CD4-positive, alpha-beta T cell treated with Interleukin-4 for 1 hour (primary cell): ENCODE measurements at regions not wholly inside any gene's neighbourhood (a gene's known extent, or its start where the extent isn't known, plus 50 kb on each side); places are given as distances from the start of the nearest gene placed in this dataset.

Experiments used
- DNase-seq, 2 donors: peaks; one replicate each; pipeline ENCODE4 v3.0.0-alpha.2; 2020 to 2022

GRCh38 chr7:46654546-46655443, 733.7 kb upstream of the IGFBP3 start:
- no peak for DNase-seq

GRCh38 chr7:46653848-46654247, 732.8 kb upstream of the IGFBP3 start:
- DNase-seq: no peak

DNA sequence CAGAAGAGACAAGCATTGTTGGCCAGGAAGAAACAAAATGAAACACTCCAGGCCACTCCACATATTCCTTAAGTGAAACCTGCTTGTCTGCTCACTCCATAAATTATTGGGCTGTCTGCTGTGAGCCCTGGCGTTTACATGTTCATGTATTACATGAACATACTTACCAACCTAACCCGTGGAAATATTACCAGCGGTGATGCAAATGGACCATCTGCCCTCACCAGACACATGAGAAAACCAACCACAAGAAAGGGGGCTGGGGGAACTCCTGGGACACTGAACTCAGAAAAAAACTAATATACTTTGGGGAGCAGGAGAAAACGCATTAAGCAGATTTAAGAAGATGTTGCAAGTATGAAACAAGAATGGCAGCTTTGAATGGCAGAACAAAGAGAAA, 731.2 kb upstream of the IGFBP3 start:
- no peak for DNase-seq

GRCh38 chr7:46651561-46652088, 730.6 kb upstream of the IGFBP3 start:
- no peak for DNase-seq

DNA sequence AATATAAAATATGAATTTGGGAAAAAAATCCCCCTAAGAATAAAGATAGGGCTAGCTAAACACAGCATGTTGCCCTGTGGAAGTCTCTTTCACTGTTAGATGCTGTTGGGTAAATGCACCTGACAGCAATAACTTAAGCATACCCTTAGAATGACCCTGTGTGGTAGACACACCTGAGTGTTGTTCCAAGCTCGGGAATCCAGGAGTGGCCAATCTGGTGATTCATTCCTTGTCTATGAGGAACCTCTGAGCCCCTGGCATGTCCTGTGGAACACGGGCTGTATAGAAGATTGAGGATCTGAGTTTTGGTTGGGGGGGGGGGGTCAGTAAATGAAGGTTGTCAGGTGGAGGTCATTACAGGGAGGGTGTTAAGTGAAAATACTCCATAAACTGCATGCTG, 730.0 kb upstream of the IGFBP3 start:
- no peak for DNase-seq

DNA sequence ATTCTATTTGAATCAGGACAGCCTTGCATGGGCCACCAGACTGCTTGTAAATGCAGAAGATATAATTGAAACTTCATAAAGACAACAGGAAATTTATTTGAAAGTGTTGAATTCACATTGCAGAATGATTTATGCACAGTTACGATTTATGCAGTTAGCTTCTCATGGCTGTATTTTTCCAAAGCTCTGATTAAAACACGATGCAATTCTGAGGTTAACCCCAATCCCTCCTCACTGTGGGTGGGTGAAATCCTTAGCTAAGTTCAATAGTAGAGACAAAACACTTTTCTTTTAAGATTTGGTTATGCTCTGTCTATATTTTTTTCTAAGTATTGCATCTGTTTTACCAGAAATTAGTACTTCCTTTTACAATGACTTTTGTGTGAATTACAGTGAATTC, 728.8 kb upstream of the IGFBP3 start:
- DNase-seq: no peak

GRCh38 chr7:46637793-46638735, 717.0 kb upstream of the IGFBP3 start:
- DNase-seq: no peak

DNA sequence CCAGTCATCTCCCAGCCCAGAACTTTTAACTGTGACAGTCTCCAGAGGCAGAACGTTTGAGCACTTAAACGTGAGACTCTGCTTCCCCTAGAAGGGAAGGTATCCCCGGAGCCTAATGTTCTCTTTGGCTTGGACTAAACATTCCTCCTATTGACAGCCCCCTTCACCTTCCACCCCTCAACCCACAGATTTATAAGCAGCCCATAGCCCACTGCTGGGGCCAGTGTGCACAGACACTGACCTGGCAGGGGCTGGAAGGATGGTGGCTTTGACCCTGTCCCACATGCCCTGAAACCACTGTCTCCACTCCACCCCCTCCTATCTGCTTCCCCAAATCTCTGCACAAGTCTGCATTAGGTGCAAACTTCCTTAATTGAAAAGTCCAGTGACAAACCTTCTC, 715.0 kb upstream of the IGFBP3 start:
- no peak for DNase-seq

GRCh38 chr7:46633630-46634240, 712.7 kb upstream of the IGFBP3 start:
- no peak for DNase-seq

GRCh38 chr7:46633200-46633599, 712.1 kb upstream of the IGFBP3 start:
- no peak for DNase-seq

DNA sequence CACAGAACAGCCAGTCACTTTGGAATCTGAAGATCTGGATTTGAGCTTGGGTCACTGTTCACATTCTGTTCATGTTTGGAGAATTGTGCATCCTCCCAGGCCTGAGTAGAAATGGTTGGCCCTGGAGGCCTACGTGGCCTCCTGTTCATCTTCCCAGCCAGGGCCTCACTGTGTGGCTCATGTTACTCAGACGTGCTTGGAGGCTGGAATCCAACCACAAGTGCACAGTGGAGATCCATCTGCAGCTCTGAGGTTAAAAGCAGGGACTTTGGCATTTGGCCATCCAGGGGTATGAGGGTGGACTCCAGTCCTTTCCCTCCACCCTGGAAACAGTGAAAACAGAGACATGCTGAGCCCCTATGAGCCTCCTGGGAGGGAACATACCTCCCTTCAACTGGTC, 709.0 kb upstream of the IGFBP3 start:
- DNase-seq: no peak

GRCh38 chr7:46628389-46628788, 707.3 kb upstream of the IGFBP3 start:
- no peak for DNase-seq

DNA sequence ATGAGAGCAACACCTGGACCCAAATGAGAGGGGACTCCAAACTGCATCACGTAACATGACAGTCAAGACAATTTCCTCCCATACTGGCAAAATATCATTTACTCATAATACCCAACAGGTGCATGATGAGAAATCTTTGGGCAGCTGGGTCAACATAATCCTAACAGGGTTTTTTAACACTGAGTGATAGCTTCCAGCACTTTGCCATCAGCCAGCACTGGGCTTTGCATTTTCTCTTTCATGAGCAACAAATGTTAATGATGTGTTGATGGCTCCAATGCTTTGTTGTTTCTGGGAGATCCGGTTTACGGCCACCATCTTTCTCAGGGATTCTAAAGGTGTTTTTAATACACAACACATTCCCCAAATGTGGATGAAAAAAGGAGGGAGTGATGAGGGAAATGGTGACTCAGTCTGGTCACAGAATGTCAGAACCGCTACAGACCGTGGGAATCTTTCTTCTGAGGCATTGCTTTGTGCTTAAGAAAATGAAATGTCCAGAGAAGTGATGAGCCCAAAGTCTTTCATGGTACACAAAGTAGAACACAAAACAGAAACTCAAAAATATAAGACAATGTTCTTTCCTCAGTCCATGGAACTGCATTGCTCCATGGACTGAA, 705.7 kb upstream of the IGFBP3 start:
- no peak for DNase-seq

- DNase-seq: no peak
Observed at GRCh38 chr7:46626261-46626660, 705.2 kb upstream of the IGFBP3 start.

DNA sequence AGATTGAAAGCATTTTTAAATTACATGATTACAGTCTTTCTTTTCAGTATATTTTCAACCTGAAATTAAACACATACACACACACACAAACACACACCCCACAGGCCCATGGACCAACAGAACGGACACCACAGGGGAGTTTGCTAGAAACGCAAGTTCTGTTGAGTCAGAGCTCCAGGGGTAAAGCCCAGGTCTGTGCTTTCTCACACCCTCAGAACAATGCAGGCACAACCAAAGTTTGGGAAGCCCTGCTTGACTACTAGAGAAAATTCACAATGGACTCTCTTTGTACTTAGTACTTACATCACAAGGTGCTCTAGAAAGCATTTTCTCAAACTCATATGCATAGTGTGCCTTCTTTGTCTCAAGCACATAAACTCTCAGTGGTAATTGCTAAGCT, 704.0 kb upstream of the IGFBP3 start:
- DNase-seq: no peak

DNA sequence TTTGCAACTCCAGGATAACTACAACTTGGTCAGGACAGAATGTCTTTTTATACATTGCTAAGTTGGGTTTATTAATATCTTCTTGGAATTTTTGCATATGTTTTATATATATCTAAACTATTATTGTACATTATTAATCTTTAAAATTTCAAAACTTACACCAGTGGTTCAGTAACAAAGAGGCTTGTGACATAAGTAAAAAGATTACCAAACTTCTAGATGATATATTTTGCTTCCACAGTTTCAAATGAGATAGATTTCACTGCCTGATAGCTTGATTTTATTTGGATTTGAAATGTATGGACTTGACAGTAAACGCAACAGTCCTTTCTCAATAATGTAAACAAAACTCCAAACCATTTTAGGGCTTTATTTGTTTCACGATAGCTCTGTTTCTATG, 701.2 kb upstream of the IGFBP3 start:
- no peak for DNase-seq

DNA sequence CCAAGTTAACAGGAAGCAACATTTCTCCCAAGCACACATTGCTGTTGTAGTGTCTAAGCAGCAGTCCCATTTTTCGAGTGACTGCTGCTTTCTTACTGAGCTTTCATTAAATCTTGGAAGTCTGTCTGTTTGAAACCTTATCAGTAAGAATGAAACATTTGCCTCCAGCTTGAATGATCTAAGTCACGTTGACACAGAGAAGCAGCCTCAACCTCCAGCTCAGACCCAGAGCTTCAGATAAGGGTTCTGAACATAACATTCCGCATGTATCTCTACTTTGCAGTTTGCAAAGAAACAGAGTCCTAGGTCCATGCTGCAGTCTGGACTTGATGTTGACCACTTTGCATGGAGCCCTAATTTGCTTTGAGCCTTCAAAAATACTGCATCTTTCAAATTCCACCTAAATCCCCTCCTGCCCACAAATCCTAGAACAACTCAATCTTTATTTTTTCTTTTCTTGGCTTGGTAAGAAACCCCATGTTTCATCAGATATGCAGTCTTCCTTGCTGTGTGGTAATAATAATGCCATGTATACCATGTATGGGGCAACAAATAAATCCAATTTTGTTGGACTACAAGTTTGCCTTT, 698.7 kb upstream of the IGFBP3 start:
- no peak for DNase-seq

DNA sequence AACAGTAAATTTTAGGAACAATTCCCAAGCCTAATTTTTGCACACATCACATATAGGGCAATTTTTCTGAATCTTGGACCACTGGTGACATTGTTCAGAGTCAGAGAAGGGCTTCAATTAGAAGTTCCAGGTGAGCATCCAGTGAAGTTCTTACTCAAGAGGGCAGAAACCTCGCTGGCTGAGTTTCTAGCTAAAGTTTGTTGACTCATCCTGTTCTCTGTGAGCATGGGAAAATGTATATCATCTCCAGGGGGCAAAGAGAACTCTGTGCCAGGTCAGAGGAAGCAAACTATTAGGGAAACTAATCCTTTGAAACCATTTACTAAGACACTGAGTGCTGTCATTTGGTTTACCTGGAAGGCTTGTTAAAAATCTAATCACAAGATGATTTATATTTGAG, 695.6 kb upstream of the IGFBP3 start:
- no peak for DNase-seq

- DNase-seq: no peak
Observed at GRCh38 chr7:46613551-46613950, 692.5 kb upstream of the IGFBP3 start.

GRCh38 chr7:46613116-46613515, 692.0 kb upstream of the IGFBP3 start:
- no peak for DNase-seq

DNA sequence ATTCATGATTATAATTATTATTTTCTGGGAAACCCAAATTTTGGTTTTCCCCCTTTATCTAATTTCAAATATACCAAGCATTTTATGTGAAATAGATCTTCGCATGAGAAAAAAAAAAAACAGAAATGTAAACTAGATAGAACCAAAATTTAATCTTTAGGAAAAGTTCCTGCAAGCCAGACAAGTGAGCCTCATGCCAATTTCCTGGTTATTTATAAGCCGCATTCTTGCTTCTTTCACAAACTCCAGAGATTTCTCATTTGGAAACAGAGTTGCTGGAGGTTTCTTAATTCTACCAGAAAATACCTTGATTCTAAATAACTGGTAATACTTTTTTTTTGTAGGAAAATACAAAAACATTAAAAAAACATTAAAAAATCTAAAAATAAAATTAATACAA, 690.4 kb upstream of the IGFBP3 start:
- DNase-seq: no peak

- DNase-seq: no peak
Observed at GRCh38 chr7:46610746-46611145, 689.7 kb upstream of the IGFBP3 start.
